Neural progenitor cell (in vitro differentiated cells): ENCODE measurements at regions not wholly inside any gene's neighbourhood (a gene's known extent, or its start where the extent isn't known, plus 50 kb on each side); places are given as distances from the start of the nearest gene placed in this dataset.

Experiments
- DNase-seq: peaks from one replicate; pipeline ENCODE4 v3.0.0-alpha.2; 2016; ENCODE audit warnings: low spot score
- H2AFZ ChIP-seq: fragments of 200-600 bp; sonication (generic); replicated peaks from 2 replicates; pipeline ENCODE4 v1.6.1; 2016; ENCODE audit warnings: antibody characterized with exemption
- H3F3A ChIP-seq: fragments of 200-600 bp; sonication (generic); 2 replicates; pipeline ENCODE4 v1.6.1; 2016; ENCODE audit warnings: antibody characterized with exemption, low read depth
- H3K27ac ChIP-seq: fragments of 200-600 bp; sonication (generic); 2 replicates; pipeline ENCODE4 v1.5.1; 2016; ENCODE audit warnings: mild to moderate bottlenecking
- H3K27me3 ChIP-seq: fragments of 200-600 bp; sonication (generic); 2 replicates; pipeline ENCODE4 v1.6.1; 2016; ENCODE audit warnings: mild to moderate bottlenecking, moderate library complexity
- H3K36me3 ChIP-seq: fragments of 200-600 bp; sonication (generic); 2 replicates; pipeline ENCODE4 v1.5.1; 2016
- H3K4me1 ChIP-seq: fragments of 200-600 bp; sonication (generic); 2 replicates; pipeline ENCODE4 v1.6.1; 2016; ENCODE audit warnings: mixed run types
- H3K4me2 ChIP-seq: fragments of 200-600 bp; sonication (generic); 2 replicates; pipeline ENCODE4 v1.6.1; 2016
- H3K4me3 ChIP-seq: fragments of 200-600 bp; sonication (generic); 2 replicates; pipeline ENCODE4 v1.5.1; 2016
- H3K79me2 ChIP-seq: fragments of 200-600 bp; sonication (generic); 2 replicates; pipeline ENCODE4 v1.6.1; 2016; ENCODE audit warnings: low read depth
- H3K9ac ChIP-seq: fragments of 200-600 bp; sonication (generic); 2 replicates; pipeline ENCODE4 v1.6.1; 2016
- H3K9me3 ChIP-seq: fragments of 200-600 bp; sonication (generic); 2 replicates; pipeline ENCODE4 v1.5.1; 2016; ENCODE audit warnings: low read depth
- H4K20me1 ChIP-seq: fragments of 200-600 bp; sonication (generic); 2 replicates; pipeline ENCODE4 v1.6.1; 2016; ENCODE audit warnings: low read depth
- H3K27ac Mint-ChIP-seq: 3 replicates; pipeline ENCODE4 v1.8.0; 2021; ENCODE audit warnings: mixed read lengths
- H3K27me3 Mint-ChIP-seq: 2 replicates; pipeline ENCODE4 v1.8.0; 2022; ENCODE audit warnings: low read depth, mild to moderate bottlenecking, inconsistent platforms, moderate library complexity, mixed read lengths; ENCODE audit not compliant: insufficient read depth
- H3K36me3 Mint-ChIP-seq: 3 replicates; pipeline ENCODE4 v1.8.0; 2021; ENCODE audit warnings: mixed read lengths
- H3K4me1 Mint-ChIP-seq: 3 replicates; pipeline ENCODE4 v1.8.0; 2021; ENCODE audit warnings: mixed read lengths
- H3K4me3 Mint-ChIP-seq: 3 replicates; pipeline ENCODE4 v1.8.0; 2021; ENCODE audit warnings: mild to moderate bottlenecking, moderate library complexity, mixed read lengths
- H3K9me3 Mint-ChIP-seq: 3 replicates; pipeline ENCODE4 v1.8.0; 2020; ENCODE audit warnings: mixed read lengths
- CTCF ChIP-seq: fragments of 200-600 bp; sonication (generic); IDR thresholded peaks from 2 replicates; pipeline ENCODE4 v1.5.1; 2017; ENCODE audit warnings: antibody characterized with exemption, mild to moderate bottlenecking
- EZH2 ChIP-seq: fragments of 200-600 bp; sonication (generic); IDR thresholded peaks from 2 replicates; pipeline ENCODE4 v1.6.1; 2017; ENCODE audit warnings: antibody characterized with exemption, mild to moderate bottlenecking, moderate library complexity
- EZH2phosphoT487 ChIP-seq: fragments of 200-600 bp; sonication (generic); IDR thresholded peaks from 2 replicates; pipeline ENCODE4 v1.6.1; 2017; ENCODE audit warnings: antibody characterized with exemption

GRCh38 chr3:115554487-115554807, 68.9 kb upstream of the GAP43 start:
- Histone ChIP-seq H4K20me1 (no peaks in the 10 kb centered on the region), H3K36me3 (no peaks in the 10 kb centered on the region), H3K79me2 (no peaks in the 10 kb centered on the region), H3K9ac (no peak overlapping the region), H3K27ac (no peak overlapping the region), H3K27me3 (no peaks in the 10 kb centered on the region), H3K4me2 (no peak overlapping the region), H3K4me3 (no peak overlapping the region), H3K4me1 (peaks cover 4% of the 10 kb centered on the region), H2AFZ (no peak overlapping the region), H3F3A (no peaks in the 10 kb centered on the region), H3K9me3 (no peaks in the 10 kb centered on the region)
- peaks cover 5% of the 10 kb centered on the region for H3K4me1 Mint-ChIP-seq
- TF ChIP-seq EZH2 (no peak), CTCF (no peak)
- no peak overlapping the region for H3K4me3 Mint-ChIP-seq
- H3K27ac Mint-ChIP-seq: no peak overlapping the region
- H3K36me3 Mint-ChIP-seq: no peaks in the 10 kb centered on the region
- peaks cover 2% of the 10 kb centered on the region for H3K27me3 Mint-ChIP-seq
- no peaks in the 10 kb centered on the region for H3K9me3 Mint-ChIP-seq
- DNase-seq: no peak

- no peaks in the 10 kb centered on the region for H3F3A ChIP-seq
- H4K20me1 ChIP-seq: no peaks in the 10 kb centered on the region
- Mint-ChIP-seq H3K27ac (no peak overlapping the region), H3K4me3 (no peak overlapping the region), H3K27me3 (peaks cover 2% of the 10 kb centered on the region), H3K36me3 (no peaks in the 10 kb centered on the region), H3K4me1 (peaks cover 6% of the 10 kb centered on the region), H3K9me3 (no peaks in the 10 kb centered on the region)
- H3K9ac ChIP-seq: no peak overlapping the region
- H3K4me2 ChIP-seq: no peak overlapping the region
- no peaks in the 10 kb centered on the region for H3K27me3 ChIP-seq
- H3K36me3 ChIP-seq: no peaks in the 10 kb centered on the region
- no peak overlapping the region for H2AFZ ChIP-seq
- no peak overlapping the region for H3K27ac ChIP-seq
- no peak overlapping the region for H3K4me3 ChIP-seq
- H3K4me1 ChIP-seq: no peaks in the 10 kb centered on the region
- no peaks in the 10 kb centered on the region for H3K79me2 ChIP-seq
- no peak for DNase-seq
- no peaks in the 10 kb centered on the region for H3K9me3 ChIP-seq
- TF ChIP-seq EZH2 (no peak), EZH2phosphoT487 (no peak), CTCF (no peak)
Measured at GRCh38 chr3:115562636-115563267, 60.6 kb upstream of the GAP43 start.

DNA sequence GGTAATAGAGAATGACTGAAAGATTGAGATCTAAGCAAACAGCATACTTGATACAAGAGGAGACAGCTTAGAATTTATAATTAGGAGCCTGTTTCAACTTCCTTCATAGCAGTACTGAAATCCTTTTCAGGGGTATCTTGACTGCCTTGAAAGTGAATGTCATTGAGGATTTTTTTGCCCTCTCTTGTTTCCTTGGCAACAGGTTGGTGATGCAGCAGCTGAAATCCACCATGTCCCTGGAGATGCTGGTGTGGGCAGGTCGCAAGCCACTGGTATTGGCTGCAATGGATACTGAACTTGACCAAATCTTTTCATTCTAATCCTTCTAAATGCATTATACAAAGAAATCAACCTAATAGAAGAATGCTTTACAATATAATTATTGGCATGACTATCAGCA, 59.3 kb upstream of the GAP43 start:
- H3K4me3 ChIP-seq: no peak overlapping the region

More for the DNA sequence above, 59.3 kb upstream of the GAP43 start:
- Histone ChIP-seq H3K4me2 (no peak overlapping the region), H3K4me1 (no peaks in the 10 kb centered on the region), H3K9ac (no peak overlapping the region), H2AFZ (no peak overlapping the region), H3K9me3 (no peaks in the 10 kb centered on the region), H3K36me3 (no peaks in the 10 kb centered on the region), H3F3A (no peaks in the 10 kb centered on the region), H3K27ac (no peak overlapping the region), H3K27me3 (no peaks in the 10 kb centered on the region), H3K79me2 (no peaks in the 10 kb centered on the region), H4K20me1 (no peaks in the 10 kb centered on the region)
- no peaks in the 10 kb centered on the region for H3K36me3 Mint-ChIP-seq
- H3K4me1 Mint-ChIP-seq: peaks cover 6% of the 10 kb centered on the region
- no peak overlapping the region for H3K27ac Mint-ChIP-seq
- H3K27me3 Mint-ChIP-seq: peaks cover 2% of the 10 kb centered on the region
- no peak overlapping the region for H3K4me3 Mint-ChIP-seq
- TF ChIP-seq EZH2phosphoT487: no peak
- TF ChIP-seq CTCF: no peak
- TF ChIP-seq EZH2: no peak
- DNase-seq: no peak
- no peaks in the 10 kb centered on the region for H3K9me3 Mint-ChIP-seq
